OCI-LY7 (cell line): ENCODE measurements at regions not wholly inside any gene's neighbourhood (a gene's known extent, or its start where the extent isn't known, plus 50 kb on each side); places are given as distances from the start of the nearest gene placed in this dataset.

Experiments used
- BruUV-seq: library from RNA; stranded (reverse); fragments of 400-500 nt; replicated peaks from 2 replicates; lab custom pipeline; 2021; lab: Mats Ljungman, UMichigan
- CTCF ChIA-PET: fragments of 300-600 bp; sonication (Branson Sonifier 250); formaldehyde crosslinking; loops from one replicate; lab custom pipeline; 2022; ENCODE audit warnings: antibody characterized with exemption; ENCODE audit not compliant: unreplicated experiment; lab: Charles Lee
- POLR2A ChIA-PET: fragments of 300-600 bp; sonication (Branson Sonifier 250); formaldehyde crosslinking; loops from one replicate; lab custom pipeline; 2022; ENCODE audit warnings: antibody characterized with exemption; lab: Charles Lee
- DNase-seq: peaks from one replicate; pipeline ENCODE4 v3.0.0-alpha.2; 2015; ENCODE audit warnings: low spot score
- H2AFZ ChIP-seq: fragments of 200-600 bp; sonication (generic), shearing (Covaris generic); 2 replicates; pipeline ENCODE4 v1.6.1; 2014; ENCODE audit warnings: mild to moderate bottlenecking, antibody characterized with exemption, low read length, moderate library complexity
- H3K27ac ChIP-seq: fragments of 200-600 bp; sonication (generic); 2 replicates; pipeline ENCODE4 v1.5.1; 2014; ENCODE audit warnings: mixed run types, low read depth, mild to moderate bottlenecking, moderate library complexity, low read length, inconsistent platforms; ENCODE audit not compliant: poor library complexity, severe bottlenecking
- H3K36me3 ChIP-seq: fragments of 200-600 bp; sonication (generic); 2 replicates; pipeline ENCODE4 v1.6.1; 2014; ENCODE audit warnings: mild to moderate bottlenecking, antibody characterized with exemption, low read length, moderate library complexity, mixed read lengths; ENCODE audit not compliant: insufficient read depth
- H3K4me1 ChIP-seq: fragments of 200-600 bp; sonication (generic); 2 replicates; pipeline ENCODE4 v1.5.1; 2014; ENCODE audit warnings: mild to moderate bottlenecking, low read length; ENCODE audit not compliant: insufficient read depth, poor library complexity, severe bottlenecking
- H3K4me2 ChIP-seq: fragments of 200-600 bp; sonication (generic); 2 replicates; pipeline ENCODE4 v1.6.1; 2014; ENCODE audit warnings: mild to moderate bottlenecking, low read length
- H3K4me3 ChIP-seq: fragments of 200-600 bp; sonication (generic); 2 replicates; pipeline ENCODE4 v1.5.1; 2014; ENCODE audit warnings: mild to moderate bottlenecking, low read depth, low read length; ENCODE audit not compliant: poor library complexity, severe bottlenecking
- H3K79me2 ChIP-seq: fragments of 200-600 bp; sonication (generic); 2 replicates; pipeline ENCODE4 v1.6.1; 2016; ENCODE audit warnings: low read depth, mild to moderate bottlenecking, low read length, moderate library complexity, mixed read lengths; ENCODE audit not compliant: insufficient read depth
- H3K9me2 ChIP-seq: fragments of 200-600 bp; sonication (generic); 2 replicates; pipeline ENCODE4 v1.6.1; 2016; ENCODE audit warnings: mild to moderate bottlenecking, low read length, mixed read lengths; ENCODE audit not compliant: insufficient read depth
- H3K9me3 ChIP-seq: fragments of 200-600 bp; sonication (generic); 2 replicates; pipeline ENCODE4 v1.6.1; 2014; ENCODE audit warnings: mild to moderate bottlenecking, mixed run types, low read length, mixed read lengths
- H4K20me1 ChIP-seq: fragments of 200-600 bp; sonication (generic); 2 replicates; pipeline ENCODE4 v1.6.1; 2014; ENCODE audit warnings: mild to moderate bottlenecking, antibody characterized with exemption, low read length, moderate library complexity, mixed read lengths; ENCODE audit not compliant: insufficient read depth
- EZH2phosphoT487 ChIP-seq: fragments of 200-600 bp; sonication (generic); IDR thresholded peaks from 2 replicates; pipeline ENCODE4 v1.6.1; 2018; ENCODE audit warnings: low read depth, borderline replicate concordance, mild to moderate bottlenecking, mixed run types, antibody characterized with exemption, low read length, moderate library complexity, mixed read lengths
- intact Hi-C: fragments of 100-400 bp; cut with micrococcal nuclease; formaldehyde crosslinking; loops from one replicate; pipeline ENCODE4 v1.10.0; 2022; ENCODE audit not compliant: unreplicated experiment
- TF ChIP-seq, protein P1 (sequence below): fragments of 200-600 bp; sonication (generic); conservative IDR thresholded peaks from 2 replicates; pipeline ENCODE4 v1.5.1; 2014; ENCODE audit warnings: mild to moderate bottlenecking, antibody characterized with exemption, low read length, moderate library complexity, mixed read lengths

DNA sequence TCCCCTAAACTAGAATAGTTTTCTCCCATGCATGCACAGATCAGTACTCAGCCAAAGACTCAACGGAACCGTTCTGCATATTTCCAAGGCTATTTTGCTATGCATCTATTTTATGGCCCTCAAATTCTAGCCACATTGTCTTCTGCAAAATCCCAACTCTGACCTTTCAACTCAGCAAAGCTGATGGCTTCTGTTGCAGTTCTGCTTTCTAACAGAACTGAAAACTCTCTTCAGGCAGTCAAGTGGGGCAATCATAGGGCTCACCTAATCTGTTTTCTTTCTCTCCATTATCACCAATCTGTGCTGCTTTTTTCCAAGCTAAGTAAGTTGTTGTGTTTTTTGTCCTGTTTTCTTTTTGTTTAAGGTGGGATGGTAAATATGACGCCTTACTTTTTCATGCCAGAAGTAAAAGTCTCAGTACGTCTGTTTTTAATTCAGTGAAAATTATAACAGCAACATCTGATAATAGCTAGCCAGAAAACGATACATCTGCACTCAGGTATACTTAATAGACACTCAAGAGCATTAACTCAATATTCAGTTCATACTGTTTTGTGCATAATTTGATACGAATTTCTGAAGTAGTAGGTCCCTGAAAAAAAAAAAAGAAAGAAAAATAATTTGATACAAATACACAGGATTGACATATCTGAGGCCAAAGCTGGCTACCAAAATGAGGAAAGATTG is 454.3 kb downstream of the TLE1 start:
- CTCF ChIA-PET: no interaction called here

DNA sequence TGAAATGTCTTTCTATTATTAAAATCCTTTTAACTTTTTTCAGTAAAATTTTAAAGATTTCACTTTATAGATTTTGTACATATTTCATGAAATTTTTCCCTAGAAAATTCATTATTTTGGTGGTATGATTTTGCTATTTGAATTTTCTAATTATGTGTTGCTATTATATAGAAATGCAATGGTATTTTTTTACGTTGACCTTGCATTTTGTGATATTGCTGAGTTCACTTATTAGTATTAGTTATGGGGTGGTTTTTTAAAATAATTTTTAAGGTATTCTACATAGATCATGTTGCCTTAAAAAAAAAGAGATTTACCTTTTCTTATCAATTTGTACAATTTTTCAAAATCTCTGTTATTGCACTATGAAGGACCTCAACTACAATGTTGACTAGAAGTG is 458.3 kb downstream of the TLE1 start:
- peaks cover 22% of the 10 kb centered on the region for H3K4me1 ChIP-seq
- H4K20me1 ChIP-seq: no peaks in the 10 kb centered on the region
- H3K9me2 ChIP-seq: no peaks in the 10 kb centered on the region
- ChIA-PET POLR2A (no interaction called here), CTCF (no interaction called here)
- no peaks in the 10 kb centered on the region for H3K9me3 ChIP-seq
- no peak overlapping the region for H3K27ac ChIP-seq
- intact Hi-C loops: no loop called here
- H3K79me2 ChIP-seq: no peaks in the 10 kb centered on the region
- TF ChIP-seq, protein P1, sequence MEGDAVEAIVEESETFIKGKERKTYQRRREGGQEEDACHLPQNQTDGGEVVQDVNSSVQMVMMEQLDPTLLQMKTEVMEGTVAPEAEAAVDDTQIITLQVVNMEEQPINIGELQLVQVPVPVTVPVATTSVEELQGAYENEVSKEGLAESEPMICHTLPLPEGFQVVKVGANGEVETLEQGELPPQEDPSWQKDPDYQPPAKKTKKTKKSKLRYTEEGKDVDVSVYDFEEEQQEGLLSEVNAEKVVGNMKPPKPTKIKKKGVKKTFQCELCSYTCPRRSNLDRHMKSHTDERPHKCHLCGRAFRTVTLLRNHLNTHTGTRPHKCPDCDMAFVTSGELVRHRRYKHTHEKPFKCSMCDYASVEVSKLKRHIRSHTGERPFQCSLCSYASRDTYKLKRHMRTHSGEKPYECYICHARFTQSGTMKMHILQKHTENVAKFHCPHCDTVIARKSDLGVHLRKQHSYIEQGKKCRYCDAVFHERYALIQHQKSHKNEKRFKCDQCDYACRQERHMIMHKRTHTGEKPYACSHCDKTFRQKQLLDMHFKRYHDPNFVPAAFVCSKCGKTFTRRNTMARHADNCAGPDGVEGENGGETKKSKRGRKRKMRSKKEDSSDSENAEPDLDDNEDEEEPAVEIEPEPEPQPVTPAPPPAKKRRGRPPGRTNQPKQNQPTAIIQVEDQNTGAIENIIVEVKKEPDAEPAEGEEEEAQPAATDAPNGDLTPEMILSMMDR: no peak
- TF ChIP-seq EZH2phosphoT487: no peak
- H3K4me2 ChIP-seq: no peak overlapping the region
- no peak for DNase-seq
- no TSS peak for BruUV-seq
- no peak overlapping the region for H3K4me3 ChIP-seq
- H2AFZ ChIP-seq: no peak overlapping the region
- H3K36me3 ChIP-seq: no peaks in the 10 kb centered on the region

More for the DNA sequence above, 454.3 kb downstream of the TLE1 start:
- no peaks in the 10 kb centered on the region for H3K9me2 ChIP-seq
- peak overlapping the region; percentile 64; the same call in 1 of the 2 replicates for H2AFZ ChIP-seq
- H4K20me1 ChIP-seq: no peaks in the 10 kb centered on the region
- BruUV-seq: no TSS peak
- intact Hi-C loops: no loop called here
- TF ChIP-seq, protein P1: no peak
- no peak for TF ChIP-seq EZH2phosphoT487
- peak overlapping the region; percentile 12 for H3K4me2 ChIP-seq
- H3K79me2 ChIP-seq: no peaks in the 10 kb centered on the region
- POLR2A ChIA-PET: interaction anchor here (0.7 kb wide), 1 partner anchor 169 kb away, joined by 3 read pairs; no protein-coding TSS in a partner anchor
- no peak overlapping the region for H3K4me3 ChIP-seq
- peaks cover 46% of the 10 kb centered on the region for H3K4me1 ChIP-seq
- H3K36me3 ChIP-seq: no peaks in the 10 kb centered on the region
- peak overlapping the region; percentile 30 for H3K27ac ChIP-seq
- H3K9me3 ChIP-seq: no peaks in the 10 kb centered on the region; the same call in 1 of the 2 replicates
- peak; percentile 47 for DNase-seq

DNA sequence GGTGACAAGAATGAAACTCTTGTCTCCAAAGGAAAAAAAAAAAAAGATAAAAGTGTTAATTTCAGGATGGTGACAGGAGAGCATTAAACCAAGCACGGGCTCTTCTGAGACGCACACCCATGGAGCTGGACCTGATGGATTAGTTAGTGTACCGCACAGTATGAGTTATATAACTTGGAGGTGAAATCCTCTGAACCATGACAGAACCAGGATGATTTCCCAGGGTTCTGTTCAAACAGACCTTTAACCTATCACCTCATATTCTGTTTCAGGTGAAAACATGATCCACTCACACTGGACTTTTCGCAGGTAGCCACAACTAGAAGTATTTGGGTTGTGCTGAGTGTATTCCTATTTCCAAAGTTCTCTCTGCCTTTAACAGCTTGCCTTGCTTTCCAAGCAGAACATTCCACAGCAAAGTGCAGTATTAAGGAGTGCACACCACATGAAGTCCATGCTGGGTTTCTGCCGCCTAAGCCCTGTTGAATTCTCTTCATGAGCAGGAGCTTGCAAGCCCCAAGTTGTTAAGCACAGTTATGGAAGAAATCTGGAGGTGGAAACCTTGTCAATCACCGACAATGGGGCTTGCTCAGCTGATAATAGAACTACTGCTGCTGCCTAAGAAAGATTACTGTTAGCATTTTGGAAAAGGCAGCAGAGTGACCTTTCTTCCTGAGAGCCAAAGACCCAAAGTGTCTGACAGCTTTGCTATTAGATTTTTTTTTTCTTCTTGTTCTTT is 461.7 kb downstream of the TLE1 start:
- BruUV-seq: no TSS peak
- Histone ChIP-seq H4K20me1 (no peaks in the 10 kb centered on the region), H3K9me3 (no peaks in the 10 kb centered on the region), H3K4me2 (no peak overlapping the region), H3K4me3 (no peak overlapping the region), H3K9me2 (no peaks in the 10 kb centered on the region), H3K36me3 (no peaks in the 10 kb centered on the region), H2AFZ (no peak overlapping the region), H3K4me1 (peaks cover 30% of the 10 kb centered on the region), H3K27ac (no peak overlapping the region), H3K79me2 (no peaks in the 10 kb centered on the region)
- intact Hi-C loops: no loop called here
- no peak for DNase-seq
- ChIA-PET POLR2A (interaction anchor here (0.6 to 1.3 kb wide), 5 partner anchors 10 to 187 kb away, joined by 3 read pairs; no protein-coding TSS in a partner anchor), CTCF (no interaction called here)
- no peak for TF ChIP-seq EZH2phosphoT487
- TF ChIP-seq, protein P1: no peak
